ENCODE measurements at regions not wholly inside any gene's neighbourhood (a gene's known extent, or its start where the extent isn't known, plus 50 kb on each side); places are given as distances from the start of the nearest gene placed in this dataset.

DNA sequence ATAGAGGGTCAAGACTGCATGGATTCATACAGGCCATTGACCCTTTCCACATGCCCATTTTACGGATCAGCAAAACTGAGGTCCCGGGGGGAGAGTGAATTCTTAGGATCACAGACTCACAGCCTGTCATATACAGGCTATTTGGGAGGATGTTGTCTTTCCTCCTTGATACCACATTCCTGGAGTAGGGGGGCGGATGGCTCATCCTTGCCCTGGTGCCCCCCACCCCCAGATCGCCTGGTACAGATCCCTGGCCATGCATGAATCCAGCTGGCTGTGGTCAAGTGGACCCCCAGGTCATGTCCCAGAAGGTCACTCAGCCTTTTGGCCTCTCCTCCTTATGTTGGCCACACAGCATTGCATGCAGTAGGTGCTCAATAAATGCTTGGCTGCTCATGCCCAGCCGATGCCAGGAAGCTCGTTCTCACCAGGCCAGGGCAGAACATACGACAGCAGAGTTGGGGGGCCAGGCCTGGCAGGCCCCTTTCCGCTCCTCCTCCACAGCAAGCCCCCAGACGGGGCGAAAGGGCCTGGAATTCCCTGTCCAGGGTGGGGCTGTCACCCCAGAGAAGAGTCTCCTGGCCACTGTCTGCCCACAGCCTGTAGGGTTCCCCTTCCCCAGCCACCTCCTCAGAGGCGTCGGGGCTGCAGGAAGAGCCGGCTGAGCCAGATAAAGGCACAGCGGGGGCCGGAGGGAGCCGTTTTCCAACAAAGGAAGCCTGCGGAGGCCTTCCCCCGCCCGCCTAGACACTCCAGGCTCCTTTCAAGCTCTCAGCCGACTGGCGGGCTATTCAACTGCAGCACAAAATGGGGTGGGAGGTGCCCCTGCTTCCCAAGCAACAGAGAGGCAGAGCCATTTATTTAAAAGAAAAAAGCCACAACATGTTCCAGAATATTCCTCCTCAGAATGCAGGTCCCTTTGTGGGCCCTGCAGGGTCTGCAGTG lies 215.7 kb upstream of the CIBAR2 start:
- TF ChIP-seq, protein P1, sequence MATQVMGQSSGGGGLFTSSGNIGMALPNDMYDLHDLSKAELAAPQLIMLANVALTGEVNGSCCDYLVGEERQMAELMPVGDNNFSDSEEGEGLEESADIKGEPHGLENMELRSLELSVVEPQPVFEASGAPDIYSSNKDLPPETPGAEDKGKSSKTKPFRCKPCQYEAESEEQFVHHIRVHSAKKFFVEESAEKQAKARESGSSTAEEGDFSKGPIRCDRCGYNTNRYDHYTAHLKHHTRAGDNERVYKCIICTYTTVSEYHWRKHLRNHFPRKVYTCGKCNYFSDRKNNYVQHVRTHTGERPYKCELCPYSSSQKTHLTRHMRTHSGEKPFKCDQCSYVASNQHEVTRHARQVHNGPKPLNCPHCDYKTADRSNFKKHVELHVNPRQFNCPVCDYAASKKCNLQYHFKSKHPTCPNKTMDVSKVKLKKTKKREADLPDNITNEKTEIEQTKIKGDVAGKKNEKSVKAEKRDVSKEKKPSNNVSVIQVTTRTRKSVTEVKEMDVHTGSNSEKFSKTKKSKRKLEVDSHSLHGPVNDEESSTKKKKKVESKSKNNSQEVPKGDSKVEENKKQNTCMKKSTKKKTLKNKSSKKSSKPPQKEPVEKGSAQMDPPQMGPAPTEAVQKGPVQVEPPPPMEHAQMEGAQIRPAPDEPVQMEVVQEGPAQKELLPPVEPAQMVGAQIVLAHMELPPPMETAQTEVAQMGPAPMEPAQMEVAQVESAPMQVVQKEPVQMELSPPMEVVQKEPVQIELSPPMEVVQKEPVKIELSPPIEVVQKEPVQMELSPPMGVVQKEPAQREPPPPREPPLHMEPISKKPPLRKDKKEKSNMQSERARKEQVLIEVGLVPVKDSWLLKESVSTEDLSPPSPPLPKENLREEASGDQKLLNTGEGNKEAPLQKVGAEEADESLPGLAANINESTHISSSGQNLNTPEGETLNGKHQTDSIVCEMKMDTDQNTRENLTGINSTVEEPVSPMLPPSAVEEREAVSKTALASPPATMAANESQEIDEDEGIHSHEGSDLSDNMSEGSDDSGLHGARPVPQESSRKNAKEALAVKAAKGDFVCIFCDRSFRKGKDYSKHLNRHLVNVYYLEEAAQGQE (IDR thresholded peaks at IDR 0.05; ENCODE audit: insufficient read depth in 1 of 2, low read depth in 2 of 2, low read length in 2 of 2) = no peak
- no peak for TF ChIP-seq SIN3A (IDR thresholded peaks at IDR 0.05; ENCODE audit: borderline replicate concordance, insufficient read depth, low read length)

DNA sequence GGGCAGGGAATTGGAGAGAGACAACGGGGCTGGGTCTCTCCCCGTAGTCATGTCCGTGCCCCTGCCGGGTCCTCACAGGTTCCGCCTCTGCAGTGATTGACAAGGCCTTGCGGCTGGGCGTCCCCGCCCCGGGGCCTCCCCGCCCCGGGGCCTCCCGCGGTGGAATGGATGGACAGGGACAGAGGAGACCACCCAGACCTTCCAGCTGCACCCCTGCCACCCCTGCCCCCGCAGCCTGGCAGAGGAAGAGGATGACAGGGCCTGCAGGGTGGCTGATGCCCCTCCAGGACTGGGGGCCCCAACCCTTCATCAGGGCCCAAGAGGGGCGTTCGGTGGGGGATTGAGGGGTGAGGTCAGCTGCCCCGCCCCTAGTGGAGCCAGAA lies 216.4 kb upstream of the CIBAR2 start:
- TF ChIP-seq POLR2AphosphoS5 (IDR thresholded peaks at IDR 0.05; ENCODE audit: low read depth, low read length) (no peak), TAF1 (IDR thresholded peaks at IDR 0.05; ENCODE audit: borderline replicate concordance, insufficient read depth, low read length) (no peak), FOXP2 (optimal IDR thresholded peaks at IDR 0.05; ENCODE audit: borderline replicate concordance, extremely low read depth, extremely low read length, insufficient read depth) (no peak), SIN3A (IDR thresholded peaks at IDR 0.05; ENCODE audit: borderline replicate concordance, insufficient read depth, low read length) (no peak)
- TF ChIP-seq, protein P1 (IDR thresholded peaks at IDR 0.05; ENCODE audit: insufficient read depth in 1 of 2, low read depth in 2 of 2, low read length in 2 of 2) = no peak

DNA sequence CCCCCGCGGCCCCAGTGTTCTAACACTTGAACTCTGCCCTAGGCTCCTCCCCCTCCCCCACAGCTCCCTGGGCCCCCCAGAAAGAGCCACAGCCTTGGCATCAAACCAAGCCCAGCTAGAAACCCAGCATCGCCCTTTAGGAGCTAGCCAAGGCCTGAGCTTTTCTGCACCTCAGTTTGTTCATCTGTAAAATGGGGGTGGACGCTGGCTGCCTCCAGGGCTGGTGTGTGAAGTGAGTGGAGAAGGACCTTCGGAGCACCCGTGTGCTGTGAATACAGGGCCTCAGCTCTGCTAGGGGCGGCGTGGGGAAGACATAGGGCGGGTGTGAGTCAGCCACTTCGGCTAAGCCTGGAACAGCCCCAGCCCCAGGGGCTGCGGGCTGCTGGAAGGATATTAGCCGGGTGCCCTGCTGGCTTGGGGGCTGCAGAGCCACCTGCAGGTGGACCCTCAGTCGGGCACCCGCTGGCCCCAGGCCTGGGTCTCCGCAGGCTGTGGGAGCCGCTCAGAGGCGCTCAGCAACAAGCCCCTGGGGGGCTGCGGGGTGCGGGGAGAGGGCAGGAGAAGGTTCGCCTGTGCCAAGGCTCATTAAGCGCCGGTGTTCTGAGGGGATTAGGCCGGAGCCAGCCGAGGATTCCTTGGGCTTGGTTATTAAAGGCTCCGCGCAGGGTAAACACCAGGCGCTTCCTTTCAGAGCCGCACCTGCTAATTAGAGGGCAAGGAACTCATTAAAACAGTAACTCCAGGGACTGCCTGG lies 217.0 kb upstream of the CIBAR2 start:
- TF ChIP-seq SIN3A (IDR thresholded peaks at IDR 0.05; ENCODE audit: borderline replicate concordance, insufficient read depth, low read length) = no peak
- no peak for TF ChIP-seq TAF1 (IDR thresholded peaks at IDR 0.05; ENCODE audit: borderline replicate concordance, insufficient read depth, low read length)
- no peak for TF ChIP-seq POLR2AphosphoS5 (IDR thresholded peaks at IDR 0.05; ENCODE audit: low read depth, low read length)
- TF ChIP-seq FOXP2 (optimal IDR thresholded peaks at IDR 0.05; ENCODE audit: borderline replicate concordance, extremely low read depth, extremely low read length, insufficient read depth) = peak; percentile 32
- TF ChIP-seq, protein P1 (IDR thresholded peaks at IDR 0.05; ENCODE audit: insufficient read depth in 1 of 2, low read depth in 2 of 2, low read length in 2 of 2) = no peak

DNA sequence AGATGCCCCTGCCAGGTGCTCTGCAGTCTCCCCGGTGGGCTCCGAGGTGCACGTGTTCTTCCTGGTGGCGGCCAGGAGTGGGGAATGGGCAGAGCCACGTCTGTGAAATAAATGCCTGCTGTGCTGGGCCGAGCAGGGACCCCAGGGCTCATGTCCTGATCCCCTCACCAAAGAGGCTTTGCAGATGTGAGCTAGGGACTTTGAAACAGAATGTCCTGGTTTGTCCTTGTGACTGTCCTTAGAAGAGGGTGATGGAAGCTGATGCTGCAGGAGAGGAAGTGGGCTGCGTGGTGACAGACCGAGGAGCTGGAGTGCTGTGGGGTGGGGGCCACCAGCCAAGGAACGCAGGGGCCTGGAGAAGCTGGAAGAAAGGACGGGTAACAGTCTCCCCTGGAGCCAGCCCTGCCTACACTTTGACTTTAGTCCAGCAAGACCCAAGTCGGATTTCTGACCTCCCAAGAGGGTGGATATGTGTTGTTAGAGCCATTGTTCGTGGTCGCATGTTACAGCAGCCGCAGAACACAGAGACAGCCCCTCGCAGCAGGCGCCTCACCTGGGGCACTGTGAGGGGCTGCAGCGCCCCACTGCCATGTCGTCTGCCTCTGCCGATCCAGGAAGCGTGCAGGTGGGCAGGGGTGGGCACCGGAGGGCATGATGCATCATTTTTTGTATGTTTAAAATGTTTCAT lies 217.9 kb upstream of the CIBAR2 start:
- TF ChIP-seq FOXP2 (optimal IDR thresholded peaks at IDR 0.05; ENCODE audit: borderline replicate concordance, extremely low read depth, extremely low read length, insufficient read depth) (no peak), TAF1 (IDR thresholded peaks at IDR 0.05; ENCODE audit: borderline replicate concordance, insufficient read depth, low read length) (no peak), SIN3A (IDR thresholded peaks at IDR 0.05; ENCODE audit: borderline replicate concordance, insufficient read depth, low read length) (no peak), POLR2AphosphoS5 (IDR thresholded peaks at IDR 0.05; ENCODE audit: low read depth, low read length) (no peak)
- TF ChIP-seq, protein P1 (IDR thresholded peaks at IDR 0.05; ENCODE audit: insufficient read depth in 1 of 2, low read depth in 2 of 2, low read length in 2 of 2) = no peak
